ENCODE measurements at regions not wholly inside any gene's neighbourhood (a gene's known extent, or its start where the extent isn't known, plus 50 kb on each side); places are given as distances from the start of the nearest gene placed in this dataset.

DNA sequence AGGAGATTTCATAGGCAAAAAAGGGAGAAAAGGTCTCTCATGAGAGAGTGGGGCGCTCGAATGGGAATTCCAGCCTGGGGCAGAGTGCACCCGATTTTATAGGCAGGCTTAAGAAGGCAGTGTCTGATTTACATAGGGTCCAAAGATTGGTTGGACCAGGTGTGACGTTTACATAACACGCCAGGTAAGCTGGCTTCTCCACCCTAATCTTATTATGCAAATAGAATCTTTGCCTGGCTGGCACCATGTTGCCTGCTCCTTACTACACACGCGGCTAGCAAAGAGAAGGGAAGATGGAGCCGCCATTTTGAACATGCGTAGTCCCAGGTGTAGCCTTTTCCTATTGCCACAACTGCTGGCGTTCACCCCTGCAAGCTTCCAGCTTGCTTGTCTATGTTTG, 103.7 kb downstream of the SLC16A1 start:
- H3K27ac ChIP-seq (ENCODE audit: low read depth, low read length) = no peak overlapping the region
- H3K4me3 ChIP-seq (ENCODE audit: low read length) = no peak overlapping the region
- no peaks in the 10 kb centered on the region for H3K9me3 ChIP-seq (ENCODE audit: control insufficient read depth, insufficient read depth, low read length)
- H3K36me3 ChIP-seq (ENCODE audit: control insufficient read depth, low read length) = no peaks in the 10 kb centered on the region
- H3K27me3 ChIP-seq (ENCODE audit: control insufficient read depth, low read length) = no peaks in the 10 kb centered on the region
- H3K79me2 ChIP-seq (ENCODE audit: control insufficient read depth, low read length) = no peaks in the 10 kb centered on the region
- H3K4me2 ChIP-seq (ENCODE audit: low read length) = no peak overlapping the region
- H3F3A ChIP-seq (ENCODE audit: control insufficient read depth, insufficient read depth) = no peaks in the 10 kb centered on the region
- no peaks in the 10 kb centered on the region for H4K20me1 ChIP-seq (ENCODE audit: control insufficient read depth, insufficient read depth, low read depth, low read length)
- H3K4me1 ChIP-seq (ENCODE audit: control insufficient read depth, low read length) = no peaks in the 10 kb centered on the region
- TF ChIP-seq, protein P1, sequence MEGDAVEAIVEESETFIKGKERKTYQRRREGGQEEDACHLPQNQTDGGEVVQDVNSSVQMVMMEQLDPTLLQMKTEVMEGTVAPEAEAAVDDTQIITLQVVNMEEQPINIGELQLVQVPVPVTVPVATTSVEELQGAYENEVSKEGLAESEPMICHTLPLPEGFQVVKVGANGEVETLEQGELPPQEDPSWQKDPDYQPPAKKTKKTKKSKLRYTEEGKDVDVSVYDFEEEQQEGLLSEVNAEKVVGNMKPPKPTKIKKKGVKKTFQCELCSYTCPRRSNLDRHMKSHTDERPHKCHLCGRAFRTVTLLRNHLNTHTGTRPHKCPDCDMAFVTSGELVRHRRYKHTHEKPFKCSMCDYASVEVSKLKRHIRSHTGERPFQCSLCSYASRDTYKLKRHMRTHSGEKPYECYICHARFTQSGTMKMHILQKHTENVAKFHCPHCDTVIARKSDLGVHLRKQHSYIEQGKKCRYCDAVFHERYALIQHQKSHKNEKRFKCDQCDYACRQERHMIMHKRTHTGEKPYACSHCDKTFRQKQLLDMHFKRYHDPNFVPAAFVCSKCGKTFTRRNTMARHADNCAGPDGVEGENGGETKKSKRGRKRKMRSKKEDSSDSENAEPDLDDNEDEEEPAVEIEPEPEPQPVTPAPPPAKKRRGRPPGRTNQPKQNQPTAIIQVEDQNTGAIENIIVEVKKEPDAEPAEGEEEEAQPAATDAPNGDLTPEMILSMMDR (IDR thresholded peaks at IDR 0.05; ENCODE audit: low read depth, low read length, poor library complexity, severe bottlenecking) = no peak
- TF ChIP-seq EZH2phosphoT487 (IDR thresholded peaks at IDR 0.05; ENCODE audit: borderline replicate concordance, low read length) = no peak
- H3K9me2 ChIP-seq (replicated peaks; ENCODE audit: control insufficient read depth, low read length) = no peaks in the 10 kb centered on the region

DNA sequence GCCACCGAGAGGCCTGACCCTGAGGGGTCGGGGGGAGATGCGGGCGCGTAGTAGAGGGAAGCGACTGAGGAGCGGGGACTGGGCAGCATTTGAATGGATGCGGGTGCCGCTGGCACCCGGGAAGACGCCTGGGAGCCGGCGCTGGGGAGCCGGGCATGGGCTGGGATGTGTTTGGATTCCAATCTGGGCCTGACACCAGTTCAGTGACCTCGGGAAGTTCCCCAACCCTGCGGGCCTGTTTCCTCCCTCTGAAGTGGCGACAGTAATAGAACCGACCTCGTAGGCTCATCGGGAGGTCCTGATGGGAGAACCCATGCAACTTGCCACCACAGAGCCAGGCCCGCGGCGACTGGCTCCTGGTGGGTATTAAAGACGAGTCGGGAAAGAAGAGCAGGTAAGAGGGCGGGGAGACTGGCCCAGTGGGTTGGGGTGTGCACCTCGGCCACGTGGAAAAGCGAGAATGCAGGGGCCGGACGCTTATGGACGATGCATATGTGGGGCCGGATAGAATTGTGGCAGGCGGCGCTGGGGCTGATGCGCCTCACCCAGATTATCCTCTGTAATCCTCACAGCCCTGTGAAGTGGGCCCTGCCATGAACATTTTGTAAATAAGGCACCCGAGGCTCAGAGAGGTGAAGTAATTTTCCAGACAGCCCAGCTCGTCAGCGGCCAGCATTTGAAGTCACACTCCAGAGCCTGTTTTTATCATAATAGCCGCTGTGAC, 105.8 kb downstream of the SLC16A1 start:
- no peaks in the 10 kb centered on the region for H3K9me2 ChIP-seq (replicated peaks; ENCODE audit: control insufficient read depth, low read length)
- H3K79me2 ChIP-seq (ENCODE audit: control insufficient read depth, low read length) = no peaks in the 10 kb centered on the region

DNA sequence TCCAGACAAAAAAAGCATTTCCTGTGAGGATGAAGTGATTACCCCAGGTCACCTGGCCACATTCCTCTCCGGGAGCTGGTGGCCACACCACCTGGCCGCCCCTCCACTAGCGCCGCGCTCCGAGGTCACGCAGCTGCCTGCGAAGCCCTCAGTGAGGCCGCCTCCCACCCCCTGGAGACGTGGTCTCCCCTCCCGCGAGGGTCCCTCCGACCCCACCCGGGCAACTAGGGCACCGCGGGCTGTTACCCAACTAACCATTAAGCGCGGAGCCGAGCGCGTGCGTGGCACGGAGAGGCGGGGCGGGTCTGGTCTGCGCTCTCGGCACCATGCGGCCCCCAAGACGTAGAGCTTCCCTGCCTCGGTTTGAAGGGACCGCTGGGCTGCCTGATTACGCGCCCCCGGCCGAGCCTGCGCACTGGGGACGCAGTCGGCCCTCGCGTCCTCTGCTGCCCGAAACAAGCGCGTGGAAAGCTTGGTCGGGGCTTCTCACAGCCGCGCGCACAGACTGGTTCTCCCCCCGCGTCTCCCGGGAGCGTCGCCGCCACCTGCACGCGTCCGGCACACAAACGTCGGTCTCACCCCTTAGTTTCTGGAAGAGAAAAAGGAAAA, 106.5 kb downstream of the SLC16A1 start:
- no peak overlapping the region for H3K27ac ChIP-seq (ENCODE audit: low read depth, low read length)
- no peak overlapping the region for H3K4me3 ChIP-seq (ENCODE audit: low read length)
- no peaks in the 10 kb centered on the region for H3K9me3 ChIP-seq (ENCODE audit: control insufficient read depth, insufficient read depth, low read length)
- no peaks in the 10 kb centered on the region for H3K36me3 ChIP-seq (ENCODE audit: control insufficient read depth, low read length)
- no peaks in the 10 kb centered on the region for H3K79me2 ChIP-seq (ENCODE audit: control insufficient read depth, low read length)
- no peaks in the 10 kb centered on the region for H3K4me1 ChIP-seq (ENCODE audit: control insufficient read depth, low read length)
- H3F3A ChIP-seq (ENCODE audit: control insufficient read depth, insufficient read depth) = no peaks in the 10 kb centered on the region
- no peaks in the 10 kb centered on the region for H3K9me2 ChIP-seq (replicated peaks; ENCODE audit: control insufficient read depth, low read length)
- no peak overlapping the region for H3K4me2 ChIP-seq (ENCODE audit: low read length)
- no peaks in the 10 kb centered on the region for H3K27me3 ChIP-seq (ENCODE audit: control insufficient read depth, low read length)
- H4K20me1 ChIP-seq (ENCODE audit: control insufficient read depth, insufficient read depth, low read depth, low read length) = no peaks in the 10 kb centered on the region
- TF ChIP-seq EZH2phosphoT487 (IDR thresholded peaks at IDR 0.05; ENCODE audit: borderline replicate concordance, low read length) = no peak
- TF ChIP-seq, protein P1 (IDR thresholded peaks at IDR 0.05; ENCODE audit: low read depth, low read length, poor library complexity, severe bottlenecking) = no peak

More for the DNA sequence above, 105.8 kb downstream of the SLC16A1 start:
- H3K36me3 ChIP-seq (ENCODE audit: control insufficient read depth, low read length) = no peaks in the 10 kb centered on the region
- no peaks in the 10 kb centered on the region for H3K4me1 ChIP-seq (ENCODE audit: control insufficient read depth, low read length)
- H3K4me2 ChIP-seq (ENCODE audit: low read length) = no peak overlapping the region
- no peaks in the 10 kb centered on the region for H3K27me3 ChIP-seq (ENCODE audit: control insufficient read depth, low read length)
- no peak overlapping the region for H3K27ac ChIP-seq (ENCODE audit: low read depth, low read length)
- H3K4me3 ChIP-seq (ENCODE audit: low read length) = no peak overlapping the region
- TF ChIP-seq, protein P1 (IDR thresholded peaks at IDR 0.05; ENCODE audit: low read depth, low read length, poor library complexity, severe bottlenecking) = no peak
- TF ChIP-seq EZH2phosphoT487 (IDR thresholded peaks at IDR 0.05; ENCODE audit: borderline replicate concordance, low read length) = no peak
- H4K20me1 ChIP-seq (ENCODE audit: control insufficient read depth, insufficient read depth, low read depth, low read length) = no peaks in the 10 kb centered on the region
- H3K9me3 ChIP-seq (ENCODE audit: control insufficient read depth, insufficient read depth, low read length) = no peaks in the 10 kb centered on the region
- no peaks in the 10 kb centered on the region for H3F3A ChIP-seq (ENCODE audit: control insufficient read depth, insufficient read depth)
